ENCODE measurements at regions not wholly inside any gene's neighbourhood (a gene's known extent, or its start where the extent isn't known, plus 50 kb on each side); places are given as distances from the start of the nearest gene placed in this dataset.

DNA sequence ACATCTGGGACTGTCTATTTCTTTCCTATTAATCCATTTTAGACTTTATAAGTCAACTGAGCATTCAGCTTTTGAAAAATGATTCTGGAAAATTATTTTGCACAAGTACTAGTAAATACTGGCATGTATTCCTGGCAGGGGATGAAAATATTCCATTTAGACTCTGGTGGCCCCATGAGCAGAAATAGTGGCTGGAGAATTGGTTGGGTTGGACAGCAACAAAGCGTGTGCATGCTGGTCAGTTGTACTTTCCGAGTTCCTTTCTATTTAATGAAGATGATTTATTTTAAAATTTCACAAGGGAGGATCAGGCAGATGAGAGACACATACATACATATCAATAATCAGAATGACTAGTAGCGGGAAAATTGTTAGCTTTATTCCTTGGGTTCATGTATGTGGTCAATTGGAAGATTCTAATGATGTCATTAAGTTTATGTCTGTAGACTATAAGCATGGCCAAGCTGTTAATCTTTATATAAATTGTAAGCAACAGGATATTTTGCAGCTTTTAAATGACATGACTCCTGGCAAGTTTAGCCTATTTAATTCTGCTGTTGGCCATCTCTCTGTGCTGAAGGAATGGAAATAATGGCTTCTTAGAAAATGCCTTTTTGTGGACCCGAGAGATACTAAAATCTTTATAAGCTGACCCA lies 541.6 kb downstream of the SLC4A3 start:
- no peak for DNase-seq (ENCODE audit: low read depth)

DNA sequence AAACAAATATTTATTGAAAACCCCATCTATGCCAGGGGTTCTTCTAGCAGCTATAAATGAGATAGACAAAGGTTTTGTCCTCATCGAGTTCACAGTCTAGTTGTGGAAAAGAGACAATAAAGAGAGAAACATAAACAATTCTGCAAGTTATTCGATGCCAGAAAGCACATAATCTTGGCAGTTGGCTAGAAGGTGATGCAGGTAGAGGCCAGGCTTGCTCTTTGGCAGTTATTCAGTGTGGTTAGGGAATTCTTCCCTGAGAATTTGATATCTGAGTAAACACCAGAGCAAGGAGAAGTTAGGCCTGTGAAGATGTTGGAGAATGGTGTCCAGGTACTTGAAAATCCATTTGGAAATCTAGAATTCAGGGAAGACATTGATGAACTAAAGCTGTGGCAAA lies 547.4 kb downstream of the SLC4A3 start:
- no peak for DNase-seq (ENCODE audit: low read depth)

DNA sequence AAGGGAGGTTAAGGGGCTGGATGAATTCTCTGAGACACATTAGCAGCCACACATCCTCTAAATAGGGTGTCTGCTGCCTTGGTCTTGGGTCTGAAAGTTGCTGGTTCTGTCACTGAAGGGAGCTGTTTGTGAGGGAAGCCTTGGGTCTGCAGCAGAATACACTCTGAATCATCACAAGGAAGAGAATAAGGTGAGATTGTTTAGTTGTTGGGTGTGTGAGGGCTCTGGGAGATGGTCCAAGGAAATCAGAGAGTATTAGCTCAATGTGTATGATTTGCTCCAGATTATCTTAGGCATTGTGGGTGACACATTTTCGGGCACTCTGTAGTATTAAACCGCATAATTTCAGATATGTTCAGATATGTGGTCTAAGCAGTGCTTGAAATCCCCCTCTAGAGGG lies 548.5 kb downstream of the SLC4A3 start:
- no peak for DNase-seq (ENCODE audit: low read depth)

DNA sequence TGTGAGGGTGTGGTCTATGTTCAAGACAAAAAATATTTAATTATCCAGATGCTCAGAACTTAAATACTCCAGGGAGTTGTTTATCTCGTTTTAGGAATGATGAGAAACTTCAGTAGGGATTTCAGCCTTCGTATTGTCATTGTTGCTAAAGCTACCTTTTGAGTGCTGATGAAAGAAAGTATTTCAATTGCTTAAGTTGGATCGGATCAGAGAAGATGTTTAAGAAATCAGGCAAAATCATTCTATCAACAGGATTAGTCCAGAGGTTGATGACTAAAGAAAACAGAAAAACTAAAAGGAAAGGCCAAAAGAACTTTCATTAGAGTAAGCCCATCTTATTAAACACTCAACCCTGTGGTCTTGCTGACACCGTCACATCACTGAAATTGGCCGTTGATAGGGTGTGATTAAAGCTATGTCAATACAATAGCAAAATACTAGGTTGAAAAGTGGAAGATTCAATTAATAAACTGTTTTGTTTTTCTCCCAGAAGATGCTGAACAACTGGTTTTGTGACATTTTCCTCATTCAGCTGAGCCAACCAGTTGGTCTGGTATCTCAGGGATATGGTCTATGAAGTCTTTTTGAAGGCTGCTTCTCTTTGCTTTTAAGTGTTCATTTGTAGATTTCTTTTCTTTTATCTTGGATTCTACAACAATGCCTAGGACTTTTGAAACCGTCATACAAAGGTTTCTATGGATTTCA lies 551.7 kb downstream of the SLC4A3 start:
- DNase-seq (ENCODE audit: low read depth): no peak

DNA sequence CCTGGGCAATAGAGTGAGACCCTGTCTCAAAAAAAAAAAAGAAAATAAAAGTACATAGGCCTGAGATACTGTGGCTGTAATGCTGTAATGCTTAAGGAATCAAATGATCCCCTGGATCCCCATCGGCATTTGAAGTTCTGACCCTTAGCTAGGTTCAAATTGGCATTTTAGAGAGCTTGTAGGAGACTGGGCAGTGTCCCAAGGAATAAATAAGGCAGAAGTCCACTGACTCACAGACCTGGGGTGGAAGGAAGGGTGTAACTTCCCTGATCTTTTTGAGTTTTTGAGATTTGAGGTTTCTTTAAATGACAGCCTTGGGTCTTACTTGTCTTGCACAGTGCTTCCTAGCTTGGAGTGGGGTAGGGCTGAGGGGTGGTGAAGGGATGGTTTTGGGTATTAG lies 553.7 kb downstream of the SLC4A3 start:
- DNase-seq (ENCODE audit: low read depth): no peak

DNA sequence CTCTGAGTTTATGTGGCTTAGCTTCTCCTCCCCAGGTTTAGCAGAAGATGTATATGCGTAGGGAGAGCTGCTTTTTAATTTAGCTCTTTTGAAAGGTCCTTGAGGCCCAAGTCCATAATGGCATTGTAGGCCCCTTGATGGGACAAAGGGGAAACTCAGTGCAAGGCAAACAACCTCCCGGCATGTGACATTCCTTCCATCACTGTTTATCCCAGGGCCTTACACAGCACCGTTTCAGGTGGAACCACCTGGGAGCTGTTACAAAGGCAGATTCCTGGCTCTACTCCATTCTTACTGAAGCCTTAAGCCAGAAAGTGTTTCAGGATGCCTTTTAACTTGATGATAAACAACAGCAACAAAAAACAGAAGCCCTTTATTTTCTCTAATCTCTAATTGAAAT lies 555.4 kb downstream of the SLC4A3 start:
- no peak for DNase-seq (ENCODE audit: low read depth)

DNA sequence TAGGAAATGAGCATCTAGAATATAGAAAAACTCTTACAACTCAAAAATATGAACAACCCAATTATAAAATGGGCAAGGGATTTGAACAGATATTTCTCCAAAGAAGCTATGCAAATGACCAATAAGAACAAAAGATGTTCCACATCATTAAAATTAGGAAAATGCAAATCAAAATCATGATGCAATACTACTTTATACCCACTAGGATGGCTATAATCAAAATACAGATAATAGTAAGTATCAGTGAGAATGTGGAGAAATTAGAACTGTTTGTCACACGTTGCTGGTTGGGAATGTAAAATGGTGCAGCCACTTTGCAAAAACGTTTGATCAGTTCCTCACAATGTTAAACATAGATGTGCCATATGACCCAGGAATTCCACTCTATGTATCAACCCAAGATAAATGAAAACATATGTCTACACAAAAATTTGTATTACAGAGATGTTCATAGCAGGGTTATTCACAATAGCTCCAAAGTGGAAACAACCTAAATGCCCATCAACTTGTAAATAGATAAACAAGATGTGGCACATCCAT lies 558.4 kb downstream of the SLC4A3 start:
- DNase-seq (ENCODE audit: low read depth): no peak

DNA sequence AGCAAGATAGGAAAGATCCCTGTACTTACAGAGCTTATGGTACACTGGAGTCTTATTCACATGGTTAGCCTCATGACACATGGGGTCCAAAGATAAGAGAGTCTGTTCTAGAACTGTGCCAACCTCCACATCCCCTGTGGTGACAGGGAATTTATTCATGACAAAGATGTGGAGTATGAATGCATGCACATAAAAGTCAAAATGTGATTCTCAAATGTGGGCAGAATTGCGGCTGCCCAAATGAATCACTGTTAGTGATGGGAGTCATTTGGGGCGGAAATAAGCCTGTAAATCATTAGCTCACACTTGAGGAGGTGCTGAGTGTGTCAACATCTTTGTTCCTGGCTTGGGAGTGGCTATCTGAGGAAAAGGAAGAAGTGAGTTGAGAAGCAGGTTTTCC lies 560.6 kb downstream of the SLC4A3 start:
- no peak for DNase-seq (ENCODE audit: low read depth)

DNA sequence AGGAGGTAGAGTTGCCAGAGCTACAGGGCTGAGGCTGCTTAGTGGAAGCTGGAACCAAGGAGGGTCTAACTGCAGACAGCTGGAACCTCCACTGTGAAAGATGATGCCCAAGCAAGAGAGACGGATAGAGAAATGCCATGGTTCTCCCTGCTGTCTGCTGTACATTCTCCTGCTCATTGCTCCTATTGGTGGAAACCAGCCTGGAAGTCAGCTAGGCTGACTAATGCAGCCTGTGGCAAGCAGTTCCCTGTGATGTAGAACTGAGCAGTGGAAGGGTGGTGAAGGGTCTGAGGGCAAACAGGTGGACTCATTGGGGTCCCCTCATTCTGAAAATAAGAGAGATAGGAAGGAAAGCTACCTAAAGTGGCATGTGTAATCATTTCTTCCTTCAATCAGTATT lies 563.6 kb downstream of the SLC4A3 start:
- DNase-seq (ENCODE audit: low read depth): no peak

DNA sequence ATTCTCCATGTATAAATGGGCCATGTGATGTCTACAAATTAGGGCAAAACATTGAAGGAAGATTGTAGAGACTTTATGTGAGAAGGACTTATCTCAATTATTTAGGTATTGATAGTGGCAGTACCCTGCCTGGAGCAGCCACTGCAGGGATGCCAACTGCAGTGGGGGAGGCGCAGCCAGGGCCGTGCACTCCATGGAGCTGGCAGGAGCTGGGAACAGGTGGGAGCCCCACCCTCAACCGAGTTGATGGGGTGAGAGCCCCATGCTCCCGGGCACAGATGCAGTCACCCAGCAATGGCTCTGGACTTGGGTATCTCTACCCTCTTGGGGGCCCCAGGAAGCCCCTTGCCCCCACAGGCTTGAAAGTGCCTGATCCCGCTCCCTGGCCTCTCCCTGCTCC lies 564.3 kb downstream of the SLC4A3 start:
- no peak for DNase-seq (ENCODE audit: low read depth)

DNA sequence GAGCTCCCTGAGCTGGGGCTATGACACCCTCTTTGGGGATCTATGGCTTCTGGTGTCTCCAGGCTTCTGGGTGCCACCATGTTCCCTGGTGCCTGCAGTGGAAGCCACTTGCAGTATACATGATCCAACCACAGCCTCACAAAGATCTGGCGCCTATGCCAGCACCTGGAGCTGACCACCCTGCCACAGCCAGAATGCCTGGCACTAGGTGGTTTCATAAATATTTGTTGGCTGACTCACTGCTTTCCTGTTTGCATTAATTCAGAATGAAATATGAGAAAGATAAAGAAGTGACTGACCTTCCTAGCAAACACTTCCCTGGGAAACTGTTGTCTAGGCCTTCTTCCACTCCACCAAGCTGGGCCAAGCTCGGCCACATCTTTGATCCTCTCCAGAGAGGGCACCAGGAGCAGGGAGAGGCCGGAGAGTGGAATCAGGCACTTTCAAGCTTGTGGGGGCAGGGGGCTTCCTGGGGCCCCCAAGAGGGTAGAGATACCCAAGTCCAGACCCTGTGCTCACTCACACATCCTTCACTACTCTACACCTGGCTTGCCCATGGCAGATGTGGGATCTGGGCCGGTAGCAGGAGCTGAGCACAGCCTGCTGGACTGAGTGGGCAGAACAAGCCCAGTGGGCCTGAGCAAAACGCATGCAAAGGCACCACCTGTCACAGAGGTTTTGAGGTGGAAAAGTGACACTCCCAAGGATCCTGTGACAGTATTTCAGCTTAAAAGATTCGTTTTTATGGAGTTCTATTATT lies 565.7 kb downstream of the SLC4A3 start:
- DNase-seq (ENCODE audit: low read depth): no peak

DNA sequence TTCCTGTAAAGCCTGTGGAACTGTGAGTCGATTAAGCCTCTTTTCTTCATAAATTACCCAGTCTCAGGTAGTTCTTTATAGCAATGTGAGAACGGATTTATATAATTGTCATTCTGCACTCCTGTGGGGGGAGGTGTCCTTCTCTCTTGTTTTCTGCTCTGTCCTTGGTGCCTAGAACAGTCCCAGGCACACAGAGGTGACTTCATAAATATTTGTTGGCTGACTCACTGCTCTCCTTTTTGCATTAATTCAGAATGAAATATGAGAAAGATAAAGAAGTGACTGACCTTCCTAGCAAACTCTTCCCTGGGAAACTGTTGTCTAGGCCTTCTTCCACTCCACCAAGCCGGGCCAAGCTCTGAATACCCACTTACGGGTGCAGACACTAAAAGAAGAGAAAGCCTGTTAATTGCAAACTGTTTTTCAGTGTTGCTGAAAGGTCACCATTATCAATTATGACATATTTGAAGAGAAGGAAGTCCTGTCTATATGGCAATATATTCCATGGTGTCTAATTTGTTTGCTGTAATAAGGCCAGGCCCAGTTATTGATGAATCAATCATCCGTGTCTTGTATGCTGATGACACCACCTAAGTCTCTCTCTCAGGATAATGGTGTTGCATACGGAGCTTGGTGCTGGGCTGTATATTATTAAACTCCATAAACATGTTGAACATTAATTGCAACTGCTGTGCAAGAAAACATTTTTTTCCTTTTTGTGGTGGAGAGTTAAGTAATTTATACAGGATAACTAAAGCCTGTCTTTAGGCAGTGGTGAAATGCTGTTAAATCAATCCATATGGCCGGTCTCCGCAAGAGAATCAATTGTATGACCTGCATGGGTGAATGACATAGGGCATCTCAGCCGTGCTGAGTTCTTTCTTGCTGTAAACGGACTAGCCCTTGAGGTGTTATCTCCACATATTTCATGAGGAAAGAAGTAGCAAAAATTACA lies 567.5 kb downstream of the SLC4A3 start:
- no peak for DNase-seq (ENCODE audit: low read depth)

DNA sequence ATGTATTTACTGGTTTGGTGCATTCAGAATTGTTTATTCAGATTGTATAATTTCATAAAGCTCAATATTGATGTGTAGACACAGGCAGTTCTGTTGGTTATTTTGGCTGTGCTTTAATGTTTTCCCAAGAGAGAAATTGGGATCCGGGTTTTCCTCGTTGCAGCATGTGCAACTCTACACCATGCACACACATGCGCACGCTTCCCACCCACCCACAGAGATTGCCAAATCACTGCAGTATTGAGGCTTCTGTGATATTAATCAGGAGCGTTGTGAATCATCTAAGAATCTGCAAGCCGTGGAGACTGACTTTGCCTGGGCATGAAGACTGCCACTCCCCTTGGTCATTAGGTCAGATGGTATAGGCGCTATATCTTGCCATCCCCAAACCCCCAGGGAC lies 571.5 kb downstream of the SLC4A3 start:
- DNase-seq (ENCODE audit: low read depth): no peak

DNA sequence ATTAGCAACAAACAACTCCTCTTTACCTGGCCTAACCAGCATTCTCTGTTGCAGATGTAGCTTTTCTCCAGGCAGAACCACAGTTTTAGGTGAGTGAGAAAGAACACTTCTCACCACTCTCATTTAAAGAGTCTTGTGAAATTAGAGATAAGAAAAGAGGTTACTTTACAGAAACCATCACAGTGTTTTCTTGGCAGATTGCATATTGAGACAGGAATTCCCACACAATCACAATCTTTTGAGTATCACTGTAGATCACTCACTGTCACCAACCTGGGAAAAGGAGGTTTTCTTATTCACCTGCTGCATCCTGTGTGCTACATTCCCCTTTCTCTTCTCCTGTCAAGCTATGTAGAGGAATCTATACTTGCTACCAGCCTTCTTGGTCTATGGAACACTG lies 574.6 kb downstream of the SLC4A3 start:
- DNase-seq (ENCODE audit: low read depth): no peak

DNA sequence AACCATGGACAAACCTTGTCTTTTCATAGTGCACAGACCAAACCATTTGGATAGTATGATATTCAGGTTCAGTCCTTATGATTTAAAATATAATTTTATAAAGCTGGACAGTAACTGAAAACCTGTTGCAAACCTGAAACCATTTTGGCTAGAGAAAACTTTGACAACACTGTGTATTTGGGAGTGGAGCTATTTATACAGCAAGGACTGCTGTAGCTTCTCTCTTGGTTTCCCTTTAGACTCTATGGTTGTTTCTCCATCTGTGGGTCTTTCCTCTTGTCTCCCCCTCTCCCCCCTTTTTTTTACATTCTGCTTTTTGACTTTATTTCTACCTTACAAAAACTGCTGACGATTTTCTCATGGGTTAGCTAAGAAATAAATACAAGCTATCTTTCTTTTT lies 581.7 kb downstream of the SLC4A3 start:
- no peak for DNase-seq (ENCODE audit: low read depth)

DNA sequence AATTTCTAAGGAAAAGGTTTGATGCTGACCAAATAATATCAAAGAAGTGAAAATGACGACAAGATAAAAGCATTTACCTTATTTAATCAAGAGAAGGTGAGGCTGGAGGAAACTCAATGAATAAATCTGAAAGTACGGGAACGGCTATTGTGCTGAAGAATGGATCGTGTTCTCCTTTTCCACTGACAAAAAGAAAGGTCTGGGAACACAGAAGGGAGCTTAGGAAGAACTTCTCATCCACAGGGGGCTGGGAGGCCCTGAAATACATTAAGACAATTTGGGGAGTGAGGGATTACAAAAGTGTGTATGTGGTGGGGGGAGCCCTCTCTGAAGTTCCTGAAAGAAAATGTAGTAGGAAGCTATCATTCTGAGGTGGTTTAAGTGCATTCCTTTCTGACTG lies 582.3 kb downstream of the SLC4A3 start:
- DNase-seq (ENCODE audit: low read depth): no peak

DNA sequence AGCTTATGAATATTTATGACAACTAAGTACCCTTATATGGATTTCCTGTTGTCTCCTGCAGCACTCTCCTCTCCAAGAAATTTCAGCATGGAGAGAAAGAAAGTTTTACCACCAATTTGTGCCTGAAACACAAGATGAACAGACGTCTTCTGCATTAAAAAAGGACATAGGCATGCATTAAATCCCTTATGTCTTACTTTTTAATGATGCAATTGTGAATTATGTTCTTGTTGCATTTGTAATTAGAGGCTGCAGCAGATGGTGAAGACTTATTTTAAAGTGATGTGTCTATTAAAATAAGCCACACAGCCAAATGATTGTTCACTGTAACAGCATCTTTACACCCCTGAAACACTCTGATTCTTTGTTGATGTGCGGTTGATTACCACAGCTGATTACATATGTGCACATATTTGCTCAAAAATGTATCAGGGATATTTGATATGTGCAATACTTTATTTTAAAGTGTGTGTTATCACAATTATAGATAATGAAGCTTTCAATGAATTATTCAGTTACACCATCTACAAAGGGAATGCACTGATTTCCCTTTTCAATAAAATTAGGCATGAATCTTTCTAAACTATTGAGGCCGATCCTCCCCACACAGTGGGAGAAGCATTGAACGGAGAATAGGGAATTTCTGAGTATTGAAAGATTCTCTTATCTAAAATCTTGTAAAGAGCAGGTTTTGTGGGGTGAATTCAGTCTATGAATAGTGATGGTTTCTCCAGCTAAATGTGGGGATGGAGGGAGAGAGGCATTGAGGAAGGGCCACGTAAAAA lies 585.1 kb downstream of the SLC4A3 start:
- no peak for DNase-seq (ENCODE audit: low read depth)

DNA sequence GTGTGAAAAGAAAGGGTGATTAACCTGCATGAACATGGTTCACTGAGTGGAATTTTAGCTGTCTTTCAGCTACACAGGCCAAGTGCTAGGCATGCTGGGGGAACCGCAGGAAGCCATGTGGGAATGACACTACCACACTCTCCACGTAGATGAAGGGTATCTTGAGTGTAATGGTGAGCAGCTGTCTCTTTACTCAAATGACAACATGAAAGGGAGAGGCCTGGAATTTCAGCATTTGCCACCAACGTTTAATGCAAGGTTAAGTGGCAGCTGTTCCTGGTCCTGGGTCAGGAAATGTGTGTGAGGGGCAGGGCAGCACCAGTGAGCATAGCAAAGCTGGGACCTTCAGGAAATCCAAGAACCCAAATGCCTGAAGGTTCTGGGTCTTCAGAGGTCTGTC lies 588.4 kb downstream of the SLC4A3 start:
- DNase-seq (ENCODE audit: low read depth): no peak

DNA sequence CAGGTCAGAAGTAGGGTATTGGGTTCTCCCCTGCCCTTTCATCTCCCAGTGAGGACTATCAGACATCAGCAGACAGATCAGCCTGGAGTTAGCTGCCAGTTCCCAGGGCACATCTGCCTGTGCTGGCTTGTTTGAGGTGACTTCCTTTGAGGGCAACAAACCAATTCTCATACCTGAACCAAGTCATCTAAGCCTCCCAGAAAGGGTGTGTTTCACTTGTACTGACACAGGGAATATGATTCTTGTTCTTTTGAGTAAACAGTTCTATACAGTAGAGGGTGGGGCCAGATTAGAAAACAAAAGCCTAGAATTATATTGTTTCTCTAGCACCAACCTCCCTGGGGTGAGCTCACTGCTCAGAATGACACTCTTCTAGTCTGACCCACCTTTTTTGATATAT lies 591.9 kb downstream of the SLC4A3 start:
- DNase-seq (ENCODE audit: low read depth): no peak

DNA sequence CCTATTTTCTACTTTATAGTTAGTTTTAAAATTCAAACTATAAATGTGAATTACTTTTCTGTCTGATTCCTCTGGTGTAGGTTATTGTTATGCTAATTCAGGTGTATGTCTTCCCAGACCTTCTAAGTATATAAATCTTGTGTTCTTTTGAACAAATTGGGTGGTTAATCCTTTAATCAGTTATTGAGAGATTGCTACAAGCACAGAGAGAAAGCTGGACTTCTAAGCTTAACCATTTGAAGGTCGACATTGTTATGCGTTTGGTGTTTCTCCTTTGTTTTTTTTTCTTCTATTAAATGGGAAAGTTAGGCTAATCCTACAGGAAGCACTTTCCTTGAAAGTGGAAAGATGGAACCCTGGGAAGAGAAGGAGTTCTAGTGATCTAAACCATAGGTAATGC lies 592.6 kb downstream of the SLC4A3 start:
- DNase-seq (ENCODE audit: low read depth): no peak

DNA sequence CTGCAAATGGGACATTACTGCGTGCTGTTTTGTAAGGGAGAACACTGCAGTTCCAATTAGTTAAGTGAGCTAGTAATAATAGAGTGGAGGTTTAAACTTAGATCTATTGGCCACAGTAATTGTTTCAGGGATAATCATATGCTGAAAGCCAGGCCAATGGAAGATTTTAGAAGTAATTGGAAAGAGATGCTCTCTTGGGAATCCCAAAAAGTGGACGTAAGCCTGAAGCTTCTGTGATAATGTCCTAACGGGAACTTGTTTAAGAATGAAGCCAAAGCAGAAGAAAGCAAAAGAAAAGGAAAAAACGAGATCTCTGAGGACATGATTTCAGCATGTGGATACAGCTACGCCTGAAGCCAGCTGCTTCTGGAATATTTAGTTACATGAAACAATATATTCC lies 594.6 kb downstream of the SLC4A3 start:
- no peak for DNase-seq (ENCODE audit: low read depth)
